ENCODE measurements at regions not wholly inside any gene's neighbourhood (a gene's known extent, or its start where the extent isn't known, plus 50 kb on each side); places are given as distances from the start of the nearest gene placed in this dataset.

GRCh38 chr10:113498997-113499396, 53.9 kb upstream of the HABP2 start:
- TF ChIP-seq CTCF (IDR thresholded peaks at IDR 0.05) (no peak), POLR2A (IDR thresholded peaks at IDR 0.05) (no peak)
